ENCODE measurements at regions not wholly inside any gene's neighbourhood (a gene's known extent, or its start where the extent isn't known, plus 50 kb on each side); places are given as distances from the start of the nearest gene placed in this dataset.

- no peaks in the 10 kb centered on the region for H3K27me3 ChIP-seq
- H3K4me1 ChIP-seq: peaks cover 12 to 15% of the 10 kb centered on the region in 2 donors
- TF ChIP-seq, protein P1, sequence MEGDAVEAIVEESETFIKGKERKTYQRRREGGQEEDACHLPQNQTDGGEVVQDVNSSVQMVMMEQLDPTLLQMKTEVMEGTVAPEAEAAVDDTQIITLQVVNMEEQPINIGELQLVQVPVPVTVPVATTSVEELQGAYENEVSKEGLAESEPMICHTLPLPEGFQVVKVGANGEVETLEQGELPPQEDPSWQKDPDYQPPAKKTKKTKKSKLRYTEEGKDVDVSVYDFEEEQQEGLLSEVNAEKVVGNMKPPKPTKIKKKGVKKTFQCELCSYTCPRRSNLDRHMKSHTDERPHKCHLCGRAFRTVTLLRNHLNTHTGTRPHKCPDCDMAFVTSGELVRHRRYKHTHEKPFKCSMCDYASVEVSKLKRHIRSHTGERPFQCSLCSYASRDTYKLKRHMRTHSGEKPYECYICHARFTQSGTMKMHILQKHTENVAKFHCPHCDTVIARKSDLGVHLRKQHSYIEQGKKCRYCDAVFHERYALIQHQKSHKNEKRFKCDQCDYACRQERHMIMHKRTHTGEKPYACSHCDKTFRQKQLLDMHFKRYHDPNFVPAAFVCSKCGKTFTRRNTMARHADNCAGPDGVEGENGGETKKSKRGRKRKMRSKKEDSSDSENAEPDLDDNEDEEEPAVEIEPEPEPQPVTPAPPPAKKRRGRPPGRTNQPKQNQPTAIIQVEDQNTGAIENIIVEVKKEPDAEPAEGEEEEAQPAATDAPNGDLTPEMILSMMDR (IDR thresholded peaks at IDR 0.05): no peak
- TF ChIP-seq POLR2A (IDR thresholded peaks at IDR 0.05): no peak
- intact Hi-C loops (cut with DNase I): no loop called here
- no peak for DNase-seq
- H3K9me3 ChIP-seq: no peaks in the 10 kb centered on the region
- 91 to 95% methylated on average over 1 of the region's 1 CpG for WGBS, 2 donors
- no peak overlapping the region for H3K4me3 ChIP-seq (replicated peaks in 1 of 3)
- no peak overlapping the region for H3K27ac ChIP-seq
- no peaks in the 10 kb centered on the region for H3K36me3 ChIP-seq
Measured at GRCh38 chr6:105595829-105596228, 192.9 kb upstream of the PREP start.

DNA sequence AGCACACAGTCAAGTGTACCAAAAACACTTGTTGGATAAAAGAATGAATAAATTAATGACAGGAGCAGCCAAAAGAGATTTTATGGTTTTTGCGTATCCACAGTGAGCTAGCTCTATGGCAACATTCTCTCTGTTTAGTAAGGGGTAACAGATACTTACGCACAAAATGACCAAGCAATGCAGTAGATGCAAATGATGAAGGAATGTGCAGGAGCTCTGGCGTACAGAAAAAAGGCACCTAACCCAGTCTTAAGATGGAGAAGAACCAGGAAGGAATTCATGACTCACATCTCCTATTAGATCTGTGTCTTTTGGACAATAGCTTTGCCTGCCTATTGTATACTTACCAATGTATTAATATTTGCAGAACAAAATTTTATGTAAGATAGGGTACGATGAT, 191.9 kb upstream of the PREP start:
- Histone ChIP-seq H3K27ac (no peak overlapping the region), H3K9me3 (no peaks in the 10 kb centered on the region), H3K36me3 (no peaks in the 10 kb centered on the region), H3K4me1 (peaks cover 11 to 12% of the 10 kb centered on the region in 2 donors), H3K27me3 (no peaks in the 10 kb centered on the region), H3K4me3 (replicated peaks in 1 of 3) (no peak overlapping the region)
- DNase-seq: no peak
- WGBS, 2 donors: 97 to 98% methylated on average over 4 of the region's 4 CpGs
- TF ChIP-seq POLR2A (IDR thresholded peaks at IDR 0.05): no peak
- TF ChIP-seq, protein P1 (IDR thresholded peaks at IDR 0.05): no peak
- intact Hi-C loops (cut with DNase I): no loop called here

- H3K36me3 ChIP-seq: no peaks in the 10 kb centered on the region
- H3K4me3 ChIP-seq (replicated peaks in 1 of 3): no peak overlapping the region
- H3K9me3 ChIP-seq: no peaks in the 10 kb centered on the region
- peak in 1 of 2 donors; percentile 1 for DNase-seq
- intact Hi-C loops (cut with DNase I): no loop called here
- TF ChIP-seq POLR2A (IDR thresholded peaks at IDR 0.05): no peak
- TF ChIP-seq, protein P1 (IDR thresholded peaks at IDR 0.05): no peak
- H3K27ac ChIP-seq: no peak overlapping the region
- no peaks in the 10 kb centered on the region for H3K27me3 ChIP-seq
- peaks cover 11 to 12% of the 10 kb centered on the region in 2 donors for H3K4me1 ChIP-seq
- 18 to 32% methylated on average over 4 of the region's 4 CpGs for WGBS, 2 donors
Measured at GRCh38 chr6:105593805-105594671, 191.2 kb upstream of the PREP start.

GRCh38 chr6:105593056-105593690, 190.3 kb upstream of the PREP start:
- Histone ChIP-seq H3K4me1 (peaks cover 11 to 12% of the 10 kb centered on the region in 2 donors), H3K36me3 (no peaks in the 10 kb centered on the region), H3K9me3 (no peaks in the 10 kb centered on the region), H3K27ac (no peak overlapping the region), H3K27me3 (no peaks in the 10 kb centered on the region), H3K4me3 (replicated peaks in 1 of 3) (no peak overlapping the region)
- WGBS, 2 donors: 80 to 82% methylated on average over 4 of the region's 4 CpGs
- intact Hi-C loops (cut with DNase I): no loop called here
- no peak for DNase-seq
- no peak for TF ChIP-seq POLR2A (IDR thresholded peaks at IDR 0.05)
- TF ChIP-seq, protein P1 (IDR thresholded peaks at IDR 0.05): no peak

DNA sequence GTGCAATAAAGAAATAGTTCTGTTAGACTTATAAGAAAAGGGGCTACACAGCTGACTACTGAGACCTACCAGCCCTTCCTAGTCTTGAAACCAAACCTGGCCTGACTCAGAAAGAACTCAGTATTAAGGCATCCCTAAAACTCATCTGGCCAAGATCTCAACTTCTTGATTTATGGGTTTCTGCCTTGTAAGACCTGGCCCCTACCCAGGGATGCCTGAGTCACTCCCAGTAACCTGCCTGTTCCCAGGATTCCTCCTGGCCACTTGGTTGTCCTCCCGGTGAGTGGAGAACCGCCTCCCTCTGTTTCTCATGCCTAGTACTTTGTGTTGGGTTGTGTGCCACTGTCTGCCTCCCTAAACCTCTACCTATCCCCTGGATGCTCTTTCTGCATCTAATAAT, 189.4 kb upstream of the PREP start:
- no peak for DNase-seq
- WGBS, 2 donors: 97 to 100% methylated on average over 2 of the region's 2 CpGs
- intact Hi-C loops (cut with DNase I): no loop called here
- TF ChIP-seq, protein P1 (IDR thresholded peaks at IDR 0.05): no peak
- TF ChIP-seq POLR2A (IDR thresholded peaks at IDR 0.05): no peak
- no peaks in the 10 kb centered on the region for H3K36me3 ChIP-seq
- H3K4me1 ChIP-seq: peaks cover 11 to 12% of the 10 kb centered on the region in 2 donors
- H3K9me3 ChIP-seq: no peaks in the 10 kb centered on the region
- H3K4me3 ChIP-seq (replicated peaks in 1 of 3): no peak overlapping the region
- no peaks in the 10 kb centered on the region for H3K27me3 ChIP-seq
- no peak overlapping the region for H3K27ac ChIP-seq

All from thyroid gland (tissue), 4 donors.